Activated T-cell treated with anti-CD3 and anti-CD28 coated beads, Interleukin-2, amount 50 U/mL, for 24 hours (primary cell): ENCODE measurements at regions not wholly inside any gene's neighbourhood (a gene's known extent, or its start where the extent isn't known, plus 50 kb on each side); places are given as distances from the start of the nearest gene placed in this dataset.

Experiments
- DNase-seq: peaks from one replicate; pipeline ENCODE4 v3.0.0-alpha.2; 2020
- H3K27ac Mint-ChIP-seq: 2 replicates; pipeline ENCODE4 v1.8.0; 2020; ENCODE audit warnings: mild to moderate bottlenecking, mixed read lengths
- H3K27me3 Mint-ChIP-seq: 2 replicates; pipeline ENCODE4 v1.8.0; 2020; ENCODE audit warnings: mixed read lengths
- H3K36me3 Mint-ChIP-seq: 2 replicates; pipeline ENCODE4 v1.8.0; 2020; ENCODE audit warnings: low read depth, mixed read lengths
- H3K4me1 Mint-ChIP-seq: 2 replicates; pipeline ENCODE4 v1.8.0; 2020; ENCODE audit warnings: low read depth, mixed read lengths
- H3K4me3 Mint-ChIP-seq: 2 replicates; pipeline ENCODE4 v1.8.0; 2020; ENCODE audit warnings: mild to moderate bottlenecking, moderate library complexity, mixed read lengths
- H3K9me3 Mint-ChIP-seq: 2 replicates; pipeline ENCODE4 v1.8.0; 2020; ENCODE audit warnings: mixed read lengths

DNA sequence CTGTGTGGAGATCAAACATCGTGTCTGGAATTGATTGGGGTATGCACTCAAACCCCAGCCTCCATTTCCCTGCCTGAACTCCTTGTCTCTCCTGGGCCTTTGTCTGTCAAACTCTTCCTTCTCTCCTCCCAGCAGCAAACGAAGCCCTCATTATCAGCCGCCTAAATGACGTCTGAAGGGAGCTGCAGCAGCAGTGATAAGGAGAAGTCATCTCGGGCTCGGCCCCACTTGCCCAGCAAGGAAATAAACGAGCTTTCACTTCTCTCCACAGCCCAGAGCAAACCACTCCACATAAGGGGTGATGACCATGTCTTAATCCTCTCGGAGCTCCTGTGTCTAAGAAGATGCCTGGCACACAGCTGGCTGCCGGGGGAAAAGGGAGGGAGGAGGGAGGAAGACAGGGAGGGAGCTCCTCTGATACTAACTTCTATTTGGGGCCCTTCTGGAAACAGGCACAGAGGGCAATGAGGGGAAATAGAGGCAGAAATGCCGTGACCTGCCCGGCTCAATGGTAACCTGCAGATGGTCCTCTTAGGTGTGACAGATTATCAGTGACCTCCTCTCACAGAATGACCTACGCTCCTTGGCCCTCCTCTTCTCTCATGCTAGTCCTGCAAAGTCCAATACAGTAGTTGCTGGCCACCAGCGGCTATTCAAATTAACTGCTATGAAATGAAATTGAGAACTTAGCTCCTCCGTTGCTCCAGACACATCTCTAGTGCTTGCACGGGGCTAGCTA, 100.4 kb downstream of the PXDC1 start:
- Mint-ChIP-seq H3K27ac (no peak overlapping the region), H3K4me3 (no peak overlapping the region), H3K4me1 (no peaks in the 10 kb centered on the region), H3K27me3 (no peaks in the 10 kb centered on the region), H3K36me3 (no peaks in the 10 kb centered on the region), H3K9me3 (no peaks in the 10 kb centered on the region)
- DNase-seq: no peak

DNA sequence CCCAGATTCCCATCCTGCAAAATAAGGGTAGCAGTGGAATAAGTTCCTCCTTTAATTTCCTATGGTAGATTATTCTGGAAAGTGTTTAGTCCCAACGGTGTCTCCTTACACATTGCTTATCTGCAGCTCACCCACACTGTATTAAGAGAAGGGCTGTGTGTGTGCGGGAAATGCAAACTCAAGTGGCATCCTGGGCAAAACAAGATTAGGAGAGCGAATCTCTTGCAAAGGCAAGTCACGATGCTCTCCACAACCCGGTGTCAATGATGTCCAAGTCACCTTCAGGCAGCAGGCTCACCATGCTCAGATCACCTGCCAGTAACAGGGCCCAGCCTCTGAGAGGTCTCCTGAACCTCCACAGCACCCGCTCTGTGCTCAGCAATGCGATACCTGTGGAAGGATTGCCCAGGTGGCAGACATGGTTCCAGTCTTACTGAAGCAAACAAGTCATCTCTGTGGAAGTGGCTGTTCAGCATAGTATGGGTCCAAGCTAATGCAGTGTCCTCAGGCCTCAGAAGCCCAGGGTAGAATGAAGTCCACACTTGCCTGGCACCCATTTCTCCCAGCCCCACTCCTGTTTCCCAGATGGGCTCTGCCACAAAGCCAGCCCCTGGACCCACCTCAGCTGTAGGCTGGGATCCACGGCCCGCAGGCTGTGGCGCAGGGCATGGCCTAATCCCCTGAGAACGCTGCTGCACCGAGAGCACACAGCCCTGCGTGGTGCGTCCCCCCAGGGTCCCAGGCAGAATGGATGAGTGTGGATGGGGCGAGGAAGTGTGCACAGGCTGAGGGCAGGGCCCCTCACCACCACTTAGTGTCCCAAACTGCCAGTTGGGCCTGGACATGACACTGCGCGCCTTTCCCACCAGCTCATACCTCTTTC, 101.2 kb downstream of the PXDC1 start:
- Mint-ChIP-seq H3K4me1 (no peaks in the 10 kb centered on the region), H3K4me3 (no peak overlapping the region), H3K27ac (no peak overlapping the region), H3K9me3 (no peaks in the 10 kb centered on the region), H3K27me3 (no peaks in the 10 kb centered on the region), H3K36me3 (no peaks in the 10 kb centered on the region)
- no peak for DNase-seq

GRCh38 chr6:3648724-3649123, 102.8 kb downstream of the PXDC1 start:
- DNase-seq: no peak
- no peaks in the 10 kb centered on the region for H3K9me3 Mint-ChIP-seq
- peaks cover 2% of the 10 kb centered on the region for H3K27me3 Mint-ChIP-seq

GRCh38 chr6:3646616-3647362, 104.7 kb downstream of the PXDC1 start:
- DNase-seq: no peak
- no peak overlapping the region for H3K27ac Mint-ChIP-seq
- H3K4me1 Mint-ChIP-seq: no peaks in the 10 kb centered on the region
- no peaks in the 10 kb centered on the region for H3K36me3 Mint-ChIP-seq
- H3K4me3 Mint-ChIP-seq: no peak overlapping the region
- no peaks in the 10 kb centered on the region for H3K9me3 Mint-ChIP-seq
- H3K27me3 Mint-ChIP-seq: peaks cover 2% of the 10 kb centered on the region

More at GRCh38 chr6:3648724-3649123, 102.8 kb downstream of the PXDC1 start:
- H3K36me3 Mint-ChIP-seq: no peaks in the 10 kb centered on the region
- no peaks in the 10 kb centered on the region for H3K4me1 Mint-ChIP-seq
- H3K27ac Mint-ChIP-seq: no peak overlapping the region
- no peak overlapping the region for H3K4me3 Mint-ChIP-seq

DNA sequence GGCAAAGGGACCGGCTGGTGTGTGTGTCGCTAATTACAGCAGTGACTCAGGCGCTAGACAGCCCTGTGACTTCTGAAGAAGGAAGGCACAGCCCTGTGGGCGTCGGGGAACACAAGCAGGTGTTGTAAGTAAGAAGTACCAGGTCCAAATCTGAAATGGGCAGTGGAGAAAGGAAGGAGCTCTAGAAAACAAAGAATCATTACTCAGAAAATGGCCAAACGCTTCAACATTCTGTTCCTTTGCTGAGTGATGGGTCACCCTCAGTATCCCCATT, 106.8 kb downstream of the PXDC1 start:
- DNase-seq: no peak
- H3K4me1 Mint-ChIP-seq: no peaks in the 10 kb centered on the region
- no peaks in the 10 kb centered on the region for H3K9me3 Mint-ChIP-seq
- H3K27ac Mint-ChIP-seq: no peak overlapping the region
- H3K27me3 Mint-ChIP-seq: peaks cover 3% of the 10 kb centered on the region
- H3K36me3 Mint-ChIP-seq: no peaks in the 10 kb centered on the region
- no peak overlapping the region for H3K4me3 Mint-ChIP-seq

DNA sequence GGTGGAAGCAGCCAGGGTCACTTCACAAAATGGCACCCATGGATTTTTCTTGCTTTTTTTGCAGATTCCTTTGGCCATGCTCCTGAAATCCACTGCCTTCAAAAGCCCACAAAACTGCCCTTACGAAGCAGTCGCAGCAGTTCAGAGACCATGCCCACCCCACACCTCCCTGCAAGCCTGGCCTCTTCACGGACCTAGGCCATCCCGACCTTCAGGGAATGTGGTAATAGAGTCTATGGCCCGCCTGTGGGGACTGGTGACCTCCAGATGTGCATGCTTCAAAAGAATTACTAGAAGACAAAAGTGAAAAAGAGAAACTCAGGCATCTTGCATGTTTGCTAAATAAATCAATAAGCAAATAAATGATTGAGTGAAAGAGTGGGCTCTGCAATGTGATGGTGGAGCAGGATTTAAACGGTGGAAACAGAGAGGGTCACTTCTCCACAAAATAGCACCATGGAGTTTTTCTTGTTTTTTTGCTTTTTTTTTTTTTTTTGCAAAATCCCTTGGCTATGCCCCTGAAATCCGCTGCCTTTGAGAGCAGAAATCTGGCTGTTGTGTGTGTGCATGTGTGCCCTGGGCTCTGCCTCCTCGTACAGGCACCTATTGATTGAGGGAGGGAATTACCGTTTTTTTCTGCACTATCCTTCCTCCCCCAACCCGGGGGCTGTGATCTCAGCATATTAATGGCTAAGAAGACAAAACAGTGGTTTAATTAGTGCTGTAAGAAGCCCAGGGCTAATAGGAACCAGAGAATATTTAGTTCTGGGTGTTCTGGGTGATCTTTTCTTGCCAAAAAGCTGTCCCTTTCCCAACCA, 107.4 kb downstream of the PXDC1 start:
- Mint-ChIP-seq H3K27ac (no peak overlapping the region), H3K4me1 (no peaks in the 10 kb centered on the region), H3K27me3 (peaks cover 8% of the 10 kb centered on the region), H3K4me3 (no peak overlapping the region), H3K9me3 (no peaks in the 10 kb centered on the region), H3K36me3 (no peaks in the 10 kb centered on the region)
- DNase-seq: no peak

- H3K9me3 Mint-ChIP-seq: no peaks in the 10 kb centered on the region
- H3K27ac Mint-ChIP-seq: no peak overlapping the region
- DNase-seq: no peak
- no peak overlapping the region for H3K4me3 Mint-ChIP-seq
- H3K27me3 Mint-ChIP-seq: peaks cover 15% of the 10 kb centered on the region
- H3K4me1 Mint-ChIP-seq: no peaks in the 10 kb centered on the region
- no peaks in the 10 kb centered on the region for H3K36me3 Mint-ChIP-seq
These were observed 110.6 kb downstream of the PXDC1 start for GRCh38 chr6:3640868-3641267.

DNA sequence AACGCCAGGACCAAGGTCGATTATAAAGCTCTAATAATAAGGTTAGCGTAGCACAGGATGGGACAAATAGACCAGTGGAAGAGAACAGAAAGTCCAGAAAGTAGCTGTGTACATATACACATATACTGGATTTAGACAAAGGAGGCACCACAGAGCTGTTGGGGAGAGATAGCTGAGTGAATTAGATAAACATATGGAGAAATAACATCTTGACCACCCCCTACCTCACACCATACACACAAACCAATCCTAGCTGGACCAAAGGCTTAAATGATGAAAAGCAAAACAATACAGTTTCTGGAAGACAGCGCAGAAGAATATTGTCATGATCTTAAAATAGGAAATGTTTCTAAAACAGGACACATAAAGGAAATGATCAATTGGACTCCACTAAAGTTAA, 112.9 kb downstream of the PXDC1 start:
- Mint-ChIP-seq H3K9me3 (no peaks in the 10 kb centered on the region), H3K27me3 (peaks cover 12% of the 10 kb centered on the region)

GRCh38 chr6:3636060-3636459, 115.5 kb downstream of the PXDC1 start:
- Mint-ChIP-seq H3K27me3 (peaks cover 12% of the 10 kb centered on the region), H3K27ac (no peak overlapping the region), H3K4me1 (no peaks in the 10 kb centered on the region), H3K9me3 (no peaks in the 10 kb centered on the region), H3K4me3 (no peak overlapping the region), H3K36me3 (no peaks in the 10 kb centered on the region)
- no peak for DNase-seq

More for the DNA sequence above, 112.9 kb downstream of the PXDC1 start:
- H3K27ac Mint-ChIP-seq: no peak overlapping the region
- H3K4me3 Mint-ChIP-seq: no peak overlapping the region
- H3K4me1 Mint-ChIP-seq: no peaks in the 10 kb centered on the region
- no peak for DNase-seq
- H3K36me3 Mint-ChIP-seq: no peaks in the 10 kb centered on the region

- no peaks in the 10 kb centered on the region for H3K9me3 Mint-ChIP-seq
- DNase-seq: no peak
- H3K36me3 Mint-ChIP-seq: no peaks in the 10 kb centered on the region
- no peak overlapping the region for H3K27ac Mint-ChIP-seq
- no peaks in the 10 kb centered on the region for H3K4me1 Mint-ChIP-seq
- H3K27me3 Mint-ChIP-seq: peaks cover 15% of the 10 kb centered on the region
- no peak overlapping the region for H3K4me3 Mint-ChIP-seq
These were observed 116.0 kb downstream of the PXDC1 start for GRCh38 chr6:3635482-3635881.

DNA sequence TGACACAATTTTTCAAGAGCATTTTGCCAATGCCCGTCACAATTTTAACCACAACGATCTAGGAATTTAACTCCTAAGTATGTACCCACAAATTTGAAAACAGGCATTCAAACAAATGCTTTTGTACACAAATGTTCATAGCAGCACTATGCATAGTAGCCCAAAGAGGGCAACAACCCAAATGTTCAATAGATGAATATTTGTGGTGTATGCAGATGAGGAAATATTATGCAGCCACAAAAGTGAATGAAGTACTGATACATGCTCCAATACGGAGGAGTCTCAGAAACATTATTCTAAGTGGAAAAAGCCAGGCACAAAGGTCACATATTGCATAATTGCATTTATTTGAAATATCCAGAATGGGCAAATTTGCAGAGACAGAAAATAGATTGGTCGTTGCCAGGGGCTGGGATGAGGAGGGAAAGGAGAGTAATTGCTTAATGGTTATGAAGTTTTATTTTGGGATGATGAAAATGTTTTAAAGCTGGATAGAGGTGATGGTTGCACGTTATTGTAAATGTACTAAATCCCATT, 117.2 kb downstream of the PXDC1 start:
- Mint-ChIP-seq H3K36me3 (no peaks in the 10 kb centered on the region), H3K27ac (no peak overlapping the region), H3K4me3 (no peak overlapping the region), H3K9me3 (no peaks in the 10 kb centered on the region), H3K4me1 (no peaks in the 10 kb centered on the region), H3K27me3 (peaks cover 13% of the 10 kb centered on the region)
- DNase-seq: no peak

- DNase-seq: no peak
- H3K9me3 Mint-ChIP-seq: no peaks in the 10 kb centered on the region
- no peak overlapping the region for H3K4me3 Mint-ChIP-seq
- H3K27me3 Mint-ChIP-seq: peaks cover 14% of the 10 kb centered on the region
- no peak overlapping the region for H3K27ac Mint-ChIP-seq
- H3K36me3 Mint-ChIP-seq: no peaks in the 10 kb centered on the region
- H3K4me1 Mint-ChIP-seq: peaks cover 2% of the 10 kb centered on the region
These were observed 117.8 kb downstream of the PXDC1 start for GRCh38 chr6:3633711-3634110.

DNA sequence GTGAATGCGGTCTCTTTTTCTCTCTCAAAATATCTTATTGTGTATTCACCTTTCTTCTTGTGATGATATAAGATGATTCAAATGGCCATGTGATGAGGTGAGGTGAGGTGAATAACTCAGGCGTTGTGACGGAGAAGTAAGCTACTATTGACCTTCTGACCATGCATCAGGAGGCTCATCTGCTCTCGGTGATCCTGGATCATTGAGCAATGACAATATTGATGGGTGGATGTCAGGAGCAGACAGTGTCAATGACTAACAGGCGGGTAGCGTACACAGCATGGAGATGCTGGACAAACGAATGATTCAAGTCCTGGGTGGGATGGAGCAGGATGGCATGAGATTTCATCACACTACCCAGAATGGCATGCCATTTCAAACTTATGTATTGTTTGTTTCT, 119.6 kb downstream of the PXDC1 start:
- DNase-seq: no peak
- Mint-ChIP-seq H3K27ac (no peak overlapping the region), H3K27me3 (peaks cover 25% of the 10 kb centered on the region), H3K4me3 (no peak overlapping the region), H3K4me1 (peaks cover 10% of the 10 kb centered on the region), H3K9me3 (no peaks in the 10 kb centered on the region), H3K36me3 (no peaks in the 10 kb centered on the region)

GRCh38 chr6:3631186-3631585, 120.3 kb downstream of the PXDC1 start:
- no peak overlapping the region for H3K27ac Mint-ChIP-seq
- H3K27me3 Mint-ChIP-seq: peaks cover 25% of the 10 kb centered on the region
- H3K9me3 Mint-ChIP-seq: no peaks in the 10 kb centered on the region
- peaks cover 10% of the 10 kb centered on the region for H3K4me1 Mint-ChIP-seq
- H3K4me3 Mint-ChIP-seq: no peak overlapping the region
- no peak for DNase-seq
- no peaks in the 10 kb centered on the region for H3K36me3 Mint-ChIP-seq
